ENCODE measurements at regions not wholly inside any gene's neighbourhood (a gene's known extent, or its start where the extent isn't known, plus 50 kb on each side); places are given as distances from the start of the nearest gene placed in this dataset.

DNA sequence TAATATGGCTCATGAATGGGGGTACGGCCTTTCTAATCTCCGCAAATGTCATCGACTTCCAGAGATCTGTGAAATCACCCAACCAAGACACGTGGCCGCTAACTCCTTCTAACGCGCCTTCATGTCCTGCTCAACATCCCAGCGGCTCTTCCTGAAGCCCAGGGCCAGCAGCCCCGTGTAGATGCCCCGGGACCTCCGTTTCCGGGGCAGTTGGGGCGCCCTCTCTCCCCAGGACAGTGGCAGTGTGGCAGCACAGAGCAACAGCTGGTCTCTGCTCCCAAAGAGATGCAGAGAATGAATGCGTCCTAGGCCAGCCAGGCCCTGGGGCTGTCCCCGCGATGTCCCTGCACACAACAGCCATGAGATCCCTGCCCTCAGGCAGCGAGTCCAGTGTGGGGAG, 153.5 kb downstream of the RBFOX3 start:
- TF ChIP-seq, protein P1, sequence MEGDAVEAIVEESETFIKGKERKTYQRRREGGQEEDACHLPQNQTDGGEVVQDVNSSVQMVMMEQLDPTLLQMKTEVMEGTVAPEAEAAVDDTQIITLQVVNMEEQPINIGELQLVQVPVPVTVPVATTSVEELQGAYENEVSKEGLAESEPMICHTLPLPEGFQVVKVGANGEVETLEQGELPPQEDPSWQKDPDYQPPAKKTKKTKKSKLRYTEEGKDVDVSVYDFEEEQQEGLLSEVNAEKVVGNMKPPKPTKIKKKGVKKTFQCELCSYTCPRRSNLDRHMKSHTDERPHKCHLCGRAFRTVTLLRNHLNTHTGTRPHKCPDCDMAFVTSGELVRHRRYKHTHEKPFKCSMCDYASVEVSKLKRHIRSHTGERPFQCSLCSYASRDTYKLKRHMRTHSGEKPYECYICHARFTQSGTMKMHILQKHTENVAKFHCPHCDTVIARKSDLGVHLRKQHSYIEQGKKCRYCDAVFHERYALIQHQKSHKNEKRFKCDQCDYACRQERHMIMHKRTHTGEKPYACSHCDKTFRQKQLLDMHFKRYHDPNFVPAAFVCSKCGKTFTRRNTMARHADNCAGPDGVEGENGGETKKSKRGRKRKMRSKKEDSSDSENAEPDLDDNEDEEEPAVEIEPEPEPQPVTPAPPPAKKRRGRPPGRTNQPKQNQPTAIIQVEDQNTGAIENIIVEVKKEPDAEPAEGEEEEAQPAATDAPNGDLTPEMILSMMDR (conservative IDR thresholded peaks at IDR 0.05; ENCODE audit: low read depth, low read length) = no peak
- no peak overlapping the region for H3K4me3 ChIP-seq (ENCODE audit: low read depth, low read length)
- no peak for DNase-seq (ENCODE audit: low read depth)

DNA sequence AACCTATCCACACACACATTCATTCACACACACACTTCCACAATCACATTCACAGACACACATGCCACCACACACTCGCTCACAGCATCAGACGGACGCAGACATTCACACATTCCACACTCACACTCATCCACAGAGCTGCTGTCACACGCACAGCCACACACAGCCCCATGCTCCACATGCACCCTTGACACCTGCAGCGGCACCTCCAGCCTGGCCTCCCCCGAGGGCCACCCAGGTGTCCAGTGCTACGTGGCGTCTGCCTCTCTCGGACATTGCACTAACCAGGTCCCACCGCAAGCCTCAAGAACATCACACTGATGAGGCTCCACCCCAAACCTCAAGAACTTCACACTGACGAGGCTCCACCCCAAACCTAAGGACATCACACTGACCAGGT, 155.2 kb downstream of the RBFOX3 start:
- TF ChIP-seq, protein P1 (conservative IDR thresholded peaks at IDR 0.05; ENCODE audit: low read depth, low read length) = no peak
- DNase-seq (ENCODE audit: low read depth) = no peak
- H3K4me3 ChIP-seq (ENCODE audit: low read depth, low read length) = no peak overlapping the region

DNA sequence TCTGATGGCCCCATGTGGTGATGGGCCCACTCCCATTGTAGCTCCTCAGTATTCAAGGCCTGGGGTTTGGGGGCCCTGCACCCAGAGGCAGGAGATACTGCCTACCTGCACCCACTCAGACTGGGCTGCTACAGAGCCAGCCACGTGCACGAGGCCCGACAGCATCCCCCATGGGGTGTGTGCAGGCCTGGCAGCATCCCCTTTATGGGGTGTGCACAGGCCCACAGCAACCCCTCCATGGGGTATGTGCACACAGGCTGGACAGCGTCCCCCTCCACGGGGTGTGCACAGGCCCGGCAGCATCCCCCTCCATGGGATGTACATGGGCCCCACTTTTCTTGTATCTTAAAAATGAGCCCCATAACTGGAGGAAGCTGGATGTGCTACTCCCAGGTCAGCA, 156.0 kb downstream of the RBFOX3 start:
- TF ChIP-seq, protein P1 (conservative IDR thresholded peaks at IDR 0.05; ENCODE audit: low read depth, low read length) = no peak
- no peak overlapping the region for H3K4me3 ChIP-seq (ENCODE audit: low read depth, low read length)
- no peak for DNase-seq (ENCODE audit: low read depth)

DNA sequence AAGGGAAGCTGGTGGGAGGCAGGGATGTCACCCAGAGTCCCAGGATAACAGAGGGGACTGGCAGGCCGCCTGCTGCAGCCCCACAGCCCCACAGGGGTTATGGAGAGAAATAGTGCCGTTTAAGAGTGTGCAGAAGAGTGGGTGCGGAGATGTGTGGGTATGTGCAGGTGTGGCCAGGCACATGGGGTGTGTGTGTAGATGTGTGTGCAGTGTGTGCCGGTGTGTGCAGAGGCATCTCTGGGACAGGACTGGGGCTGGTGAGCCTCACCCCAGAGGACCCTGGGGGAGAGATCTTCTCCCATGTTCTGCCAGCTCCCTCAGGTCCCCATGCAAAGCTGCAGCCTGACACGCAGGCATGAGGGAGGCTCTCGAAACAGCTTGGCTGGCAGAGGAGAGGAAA, 157.4 kb downstream of the RBFOX3 start:
- TF ChIP-seq, protein P1 (conservative IDR thresholded peaks at IDR 0.05; ENCODE audit: low read depth, low read length) = no peak
- H3K4me3 ChIP-seq (ENCODE audit: low read depth, low read length) = no peak overlapping the region
- DNase-seq (ENCODE audit: low read depth) = no peak

DNA sequence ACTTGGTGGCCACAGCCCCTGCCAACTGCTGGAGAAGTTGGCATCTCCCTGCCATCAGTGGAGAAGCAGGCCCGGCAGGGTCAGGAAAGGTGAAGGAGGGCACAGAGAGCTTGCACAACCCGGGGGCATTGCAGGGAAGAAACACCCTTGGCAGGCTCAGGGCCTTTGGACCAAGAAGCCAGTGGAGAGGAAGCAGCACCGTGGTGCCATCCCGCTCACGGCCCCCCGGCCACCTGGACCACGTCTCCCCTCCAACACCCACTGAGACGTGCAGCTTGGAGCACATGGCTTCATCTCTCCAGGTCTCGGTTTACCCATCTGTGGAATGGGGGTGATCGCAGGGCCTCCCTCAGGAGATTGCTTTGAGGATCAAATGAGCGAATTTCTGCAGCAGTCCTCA, 158.1 kb downstream of the RBFOX3 start:
- DNase-seq (ENCODE audit: low read depth) = no peak
- TF ChIP-seq, protein P1 (conservative IDR thresholded peaks at IDR 0.05; ENCODE audit: low read depth, low read length) = no peak
- H3K4me3 ChIP-seq (ENCODE audit: low read depth, low read length) = no peak overlapping the region

DNA sequence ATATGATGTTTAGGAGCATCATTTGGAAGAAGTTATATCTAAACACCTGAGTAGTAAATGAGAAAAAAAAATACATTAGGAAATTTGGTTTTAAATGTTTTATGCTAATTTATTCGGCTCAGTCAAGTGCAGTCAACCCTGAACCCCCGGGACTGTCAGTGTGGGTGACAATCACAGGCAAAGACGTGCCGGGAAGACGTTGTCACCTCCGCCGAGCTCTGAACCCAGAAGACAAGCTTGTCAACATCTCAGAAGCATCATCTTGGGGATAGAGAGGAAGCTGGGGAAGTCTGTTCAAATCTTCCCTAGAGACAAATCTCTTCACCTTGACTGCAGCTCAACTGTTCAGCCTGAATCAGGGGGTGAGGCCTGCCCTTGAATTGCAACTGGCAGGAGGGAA, 159.7 kb downstream of the RBFOX3 start:
- TF ChIP-seq, protein P1 (conservative IDR thresholded peaks at IDR 0.05; ENCODE audit: low read depth, low read length) = no peak
- H3K4me3 ChIP-seq (ENCODE audit: low read depth, low read length) = no peak overlapping the region

DNA sequence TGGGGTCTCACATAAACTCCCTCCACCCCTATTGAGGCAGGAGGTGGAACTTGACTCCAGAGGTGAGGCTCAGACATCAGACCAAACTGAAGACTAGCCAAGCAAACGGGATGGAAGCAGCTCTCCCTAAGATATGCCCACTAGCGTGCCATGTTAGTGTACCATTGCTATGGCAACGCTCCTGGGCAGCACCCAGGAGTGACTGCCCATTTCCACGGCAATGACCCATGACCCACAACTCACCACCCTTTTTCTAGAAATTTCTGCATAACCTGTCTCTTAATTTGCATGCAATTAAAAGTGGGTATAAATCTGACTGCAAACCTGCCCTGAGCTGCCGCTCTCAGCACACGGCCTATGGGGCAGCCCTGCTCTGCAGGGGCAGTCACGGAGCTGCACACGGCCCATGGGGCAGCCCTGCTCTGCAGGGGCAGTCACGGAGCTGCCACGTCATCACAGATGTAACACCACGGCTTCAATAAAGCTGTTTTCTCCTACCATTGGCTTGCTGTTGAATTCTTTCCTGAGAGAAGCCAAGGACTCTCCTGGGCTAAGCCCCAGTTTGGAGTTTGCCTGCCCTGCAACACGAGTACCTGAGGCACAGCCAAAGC, 164.3 kb downstream of the RBFOX3 start:
- H3K4me3 ChIP-seq (ENCODE audit: low read depth, low read length) = no peak overlapping the region
- DNase-seq (ENCODE audit: low read depth) = no peak
- TF ChIP-seq, protein P1 (conservative IDR thresholded peaks at IDR 0.05; ENCODE audit: low read depth, low read length) = no peak

More for the DNA sequence above, 159.7 kb downstream of the RBFOX3 start:
- no peak for DNase-seq (ENCODE audit: low read depth)

Measured in epithelial cell of proximal tubule (primary cell).